Skin of body (tissue), 1 donor: ENCODE measurements at regions not wholly inside any gene's neighbourhood (a gene's known extent, or its start where the extent isn't known, plus 50 kb on each side); places are given as distances from the start of the nearest gene placed in this dataset.
"Not testable (repeated sequence)": the region's sequence is repeated elsewhere in the genome, so short reads cannot be mapped to it uniquely, and the experiment has no call there.

ENCODE experiments used
- DNase-seq: peaks from one replicate; lab custom pipeline; 2025; lab: John Stamatoyannopoulos, UW

DNA sequence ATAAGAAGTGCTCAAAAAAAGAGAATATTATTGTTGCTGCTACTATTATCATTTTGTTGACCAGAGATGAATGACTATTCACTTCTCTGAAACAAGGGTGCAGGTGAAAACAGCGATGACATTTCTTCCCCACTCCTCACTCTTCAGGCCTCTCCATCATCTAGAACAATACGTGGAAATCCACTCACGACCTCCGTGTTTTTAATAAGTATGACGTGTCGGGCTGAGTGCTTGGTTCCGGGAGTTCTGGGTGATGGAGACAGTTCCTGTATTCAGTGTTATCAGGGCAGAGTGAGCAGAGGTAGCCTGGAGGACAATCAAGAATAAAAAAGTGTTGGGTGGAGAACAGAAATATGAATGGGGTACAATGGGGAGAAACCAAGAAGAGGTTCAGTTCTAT is 130.0 kb upstream of the ZNF217 start:
- no peak for DNase-seq

DNA sequence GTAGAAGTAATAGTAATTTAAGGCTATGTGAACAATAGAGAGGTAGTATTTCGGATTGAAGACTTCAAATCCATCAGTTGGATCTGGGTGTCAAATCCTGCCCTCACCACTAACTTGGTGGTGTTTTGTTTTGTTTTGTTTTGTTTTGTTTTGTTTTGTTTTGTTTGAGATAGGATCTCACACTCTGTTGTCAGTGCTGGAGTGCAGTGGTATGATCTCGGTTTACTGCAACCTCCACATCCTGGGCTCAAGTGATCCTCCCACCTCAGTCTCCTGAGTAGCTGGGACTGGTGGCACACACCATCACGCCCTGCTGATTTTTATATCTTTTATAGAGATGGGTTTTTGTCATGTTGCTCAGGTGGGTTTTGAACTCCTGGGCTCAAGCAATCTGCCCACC is 129.4 kb upstream of the ZNF217 start:
- DNase-seq, result no peak

DNA sequence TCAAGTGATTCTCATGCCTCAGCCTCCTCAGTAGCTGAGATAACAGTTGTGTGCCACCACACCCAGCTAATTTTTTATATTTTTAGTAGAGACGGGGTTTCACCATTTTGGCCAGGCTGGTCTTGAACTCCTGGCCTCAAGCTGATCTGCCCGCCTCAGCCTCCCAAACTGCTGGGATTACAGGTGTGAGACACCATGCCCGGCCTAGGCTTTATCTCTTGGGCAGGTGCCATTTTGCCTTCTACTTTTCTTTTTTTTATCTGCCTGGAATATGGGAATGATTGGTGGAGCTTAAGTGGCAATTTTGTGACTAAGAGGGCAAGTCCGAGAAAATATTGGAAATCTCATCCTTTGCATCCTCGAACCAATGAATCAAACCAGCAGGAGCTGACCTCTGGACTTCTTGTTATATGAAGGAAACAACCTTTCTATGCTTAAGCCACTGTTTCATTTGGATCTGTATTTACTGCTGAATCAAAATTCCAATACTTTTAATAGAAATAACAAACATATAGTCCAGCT is 128.9 kb upstream of the ZNF217 start:
- no peak for DNase-seq

DNA sequence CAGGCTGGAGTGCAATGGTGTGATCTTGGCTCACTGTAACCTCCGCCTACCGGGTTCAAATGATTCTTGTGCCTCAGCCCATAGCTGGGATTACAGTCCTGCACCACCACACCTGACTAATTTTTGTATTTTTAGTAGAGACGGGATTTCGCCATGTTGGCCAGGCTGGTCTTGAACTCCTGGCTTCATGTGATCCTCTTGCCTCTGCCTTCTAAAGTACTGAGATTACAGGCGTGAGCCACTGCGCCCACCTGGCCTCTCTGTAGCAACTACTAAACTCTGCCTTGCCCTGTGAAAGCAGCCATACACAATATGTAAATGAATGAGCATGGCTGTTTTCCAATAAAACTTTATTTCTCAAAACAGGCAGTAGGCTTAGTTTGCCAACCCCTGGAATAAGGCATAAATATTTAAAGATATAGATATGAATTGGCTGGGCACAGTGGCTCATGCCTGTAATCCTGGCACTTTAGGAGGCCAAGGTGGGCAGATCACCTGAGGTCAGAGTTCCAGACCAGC is 127.9 kb upstream of the ZNF217 start:
- DNase-seq, result not testable (repeated sequence)

DNA sequence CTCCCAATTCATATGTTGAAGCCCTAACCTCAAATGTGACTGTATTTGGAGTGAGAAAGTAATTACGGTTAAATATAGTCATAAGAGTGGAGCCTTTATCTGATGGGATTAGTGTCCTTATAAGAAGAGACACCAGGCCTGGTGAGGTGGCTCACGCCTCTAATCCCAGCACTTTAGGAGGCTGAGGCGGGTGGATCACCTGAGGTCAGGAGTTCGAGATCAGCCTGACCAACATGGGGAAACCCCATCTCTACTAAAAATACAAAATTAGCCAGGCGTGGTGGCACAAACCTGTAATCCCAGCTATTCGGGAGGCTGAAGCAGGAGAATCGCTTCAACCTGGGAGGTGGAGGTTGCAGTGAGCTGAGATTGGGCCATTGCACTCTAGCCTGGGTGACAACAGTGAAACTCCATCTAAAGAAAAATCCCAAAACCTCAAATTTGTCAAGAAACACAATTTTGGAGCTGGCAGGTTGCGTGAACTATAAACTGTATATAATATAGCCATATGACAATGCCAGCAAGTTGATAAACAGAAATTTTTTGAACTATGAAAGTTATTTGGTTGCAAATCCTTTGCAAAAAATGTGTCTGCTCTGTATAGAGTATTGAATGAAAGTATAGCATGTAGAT is 125.6 kb upstream of the ZNF217 start:
- DNase-seq, result not testable (repeated sequence)

DNA sequence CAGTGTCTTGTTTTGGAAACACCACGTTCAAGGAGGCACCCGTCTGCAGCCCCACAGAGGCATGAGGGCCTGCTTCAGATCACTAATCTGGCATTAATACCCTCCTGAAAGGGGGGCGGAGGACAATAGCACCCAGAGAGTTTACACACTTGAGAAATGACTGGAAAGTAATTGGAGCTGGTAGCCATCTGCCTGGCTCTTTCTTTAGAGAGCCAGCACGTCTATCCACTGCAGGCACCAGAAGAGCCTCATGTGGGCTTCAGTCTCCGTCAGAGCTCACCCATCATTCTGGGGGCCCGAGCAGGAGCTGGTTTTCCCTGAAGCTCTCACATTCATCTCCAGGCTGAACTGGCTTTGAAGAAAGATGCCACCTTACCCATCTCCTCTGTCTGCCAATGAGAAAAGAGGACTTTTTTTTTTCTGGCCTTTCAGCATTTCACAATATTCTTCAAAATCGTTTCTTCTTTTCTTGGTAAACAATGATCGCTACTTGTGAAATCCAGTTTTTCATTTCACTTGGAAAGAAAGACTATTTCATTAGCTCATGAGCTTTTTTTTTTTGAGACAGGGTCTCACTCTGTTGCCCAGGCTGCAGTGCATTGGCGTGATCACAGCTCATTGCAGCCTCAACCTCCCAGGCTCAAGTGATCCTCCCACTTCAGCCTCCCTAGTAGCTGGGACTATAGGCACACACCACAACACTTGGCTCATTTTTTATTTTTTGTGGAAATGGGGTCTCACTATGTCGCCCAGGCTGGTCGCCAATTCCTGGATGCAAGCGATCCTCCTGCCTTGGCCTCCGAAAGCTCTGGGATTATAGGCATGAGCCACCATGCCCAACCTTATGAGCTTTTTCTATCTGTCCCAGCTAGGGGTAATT is 124.7 kb upstream of the ZNF217 start:
- no peak for DNase-seq

GRCh38 chr20:53716395-53716794 is 122.8 kb upstream of the ZNF217 start:
- no peak for DNase-seq

GRCh38 chr20:53714524-53714923 is 120.9 kb upstream of the ZNF217 start:
- no peak for DNase-seq

GRCh38 chr20:53713328-53714056 is 119.9 kb upstream of the ZNF217 start:
- no peak for DNase-seq

GRCh38 chr20:53712212-53712977 is 118.8 kb upstream of the ZNF217 start:
- DNase-seq, result no peak

DNA sequence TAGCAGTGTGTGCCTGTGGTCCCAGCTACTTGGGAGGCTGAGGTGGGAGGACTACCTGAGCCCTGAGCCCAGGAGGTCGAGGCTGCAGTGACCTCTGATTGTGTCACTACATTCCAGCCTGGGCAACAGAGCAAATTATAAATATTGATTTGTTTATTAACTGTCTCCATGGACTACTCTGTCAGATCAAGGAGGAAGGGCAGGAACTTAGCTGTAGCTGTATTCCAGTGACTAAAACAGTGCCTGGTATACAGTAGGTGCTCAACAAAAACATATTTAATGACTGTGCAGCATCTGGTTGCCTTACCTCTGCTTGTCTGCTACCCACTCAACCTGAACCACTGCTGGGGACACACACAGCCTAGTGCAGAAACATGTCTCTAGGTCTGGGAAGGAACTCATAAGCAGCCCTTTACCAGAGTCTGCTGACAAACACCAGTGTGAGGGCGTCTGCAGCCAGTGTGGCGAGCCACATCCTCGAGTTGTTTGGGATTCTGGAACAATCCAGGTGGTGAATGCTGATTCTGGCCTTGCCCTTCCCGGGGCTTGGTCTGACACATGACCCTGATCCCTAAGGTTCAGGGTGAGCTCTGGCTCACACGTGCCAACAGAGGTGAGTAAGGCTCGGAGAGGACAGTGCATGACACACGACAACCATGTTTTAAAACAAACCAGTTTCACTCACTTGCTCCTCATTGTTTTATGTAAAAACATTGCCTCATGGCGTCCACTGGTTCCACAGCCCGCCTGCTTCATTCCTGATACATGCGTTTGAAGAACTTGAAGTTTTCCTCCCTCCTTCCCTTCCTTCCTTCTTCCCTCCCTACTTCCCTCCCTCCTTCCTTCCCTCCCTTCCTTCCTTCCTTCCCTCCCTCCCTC is 117.9 kb upstream of the ZNF217 start:
- no peak for DNase-seq

- no peak for DNase-seq
Measured at GRCh38 chr20:53708129-53708968, 114.7 kb upstream of the ZNF217 start.

- DNase-seq, result peak; percentile 45
Measured at GRCh38 chr20:53707371-53708055, 113.9 kb upstream of the ZNF217 start.

- peak; percentile 47 for DNase-seq
Measured at GRCh38 chr20:53706466-53707370, 113.1 kb upstream of the ZNF217 start.

DNA sequence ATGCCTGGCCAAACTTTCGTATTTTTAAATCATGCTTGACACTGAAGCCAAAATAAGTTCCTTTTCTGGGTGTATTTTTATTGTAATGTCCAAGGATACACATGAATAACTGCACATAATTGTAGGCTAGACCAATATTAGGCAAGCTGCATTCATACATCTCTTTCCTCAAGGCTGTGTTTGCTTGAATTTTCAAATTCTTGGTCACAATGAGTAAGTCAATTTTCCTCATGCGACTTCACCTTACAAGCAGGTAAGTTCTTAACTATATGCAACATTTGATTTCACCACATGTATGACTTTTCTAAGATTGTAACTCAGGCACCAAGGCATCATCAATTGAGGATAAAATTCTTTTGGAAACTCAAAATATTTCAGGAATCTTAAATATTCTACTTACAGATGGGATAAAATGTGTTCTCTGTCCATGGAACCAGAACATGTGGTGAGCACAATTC is 112.4 kb upstream of the ZNF217 start:
- DNase-seq, result no peak

DNA sequence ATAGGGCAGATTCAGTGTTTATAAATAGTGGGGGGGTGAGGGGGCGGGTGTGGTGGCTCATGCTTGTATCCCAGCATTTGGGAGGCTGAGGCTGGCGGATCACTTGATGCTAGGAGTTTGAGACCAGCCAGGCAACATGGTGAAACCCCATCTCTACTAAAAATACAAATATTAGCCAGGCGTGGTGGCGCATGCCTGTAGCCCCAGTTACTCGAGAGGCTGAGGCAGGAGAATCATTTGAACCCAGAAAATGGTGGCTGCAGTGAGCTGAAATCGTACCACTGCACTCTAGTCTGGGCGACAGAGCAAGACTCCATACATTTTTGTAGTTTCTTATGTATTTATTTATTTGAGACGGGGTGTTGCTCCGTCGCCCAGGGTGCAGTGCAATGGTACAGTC is 109.0 kb upstream of the ZNF217 start:
- DNase-seq, result no peak

- DNase-seq, result no peak
Measured at GRCh38 chr20:53699906-53700305, 106.3 kb upstream of the ZNF217 start.
